ENCODE measurements at regions not wholly inside any gene's neighbourhood (a gene's known extent, or its start where the extent isn't known, plus 50 kb on each side); places are given as distances from the start of the nearest gene placed in this dataset.

DNA sequence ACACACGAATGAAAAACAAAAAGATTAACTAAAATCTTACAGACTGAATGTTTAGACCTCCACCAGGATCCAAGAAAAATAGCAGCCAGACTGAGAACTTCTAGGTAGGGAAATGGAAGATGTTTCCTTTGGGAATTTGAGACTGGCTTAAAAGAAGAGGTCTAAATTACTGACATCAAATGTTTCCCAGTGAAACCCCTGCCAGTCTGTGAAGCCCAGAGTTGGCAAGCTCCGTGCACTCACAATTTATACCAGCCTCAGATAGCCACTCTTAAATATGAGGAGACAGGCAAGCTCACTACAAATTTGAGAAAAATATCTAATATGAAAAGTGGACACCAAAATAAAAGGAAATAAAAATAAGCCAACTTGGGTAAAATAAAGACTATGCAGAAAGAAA, 700.5 kb upstream of the ZNF385D start:
- no peak for TF ChIP-seq KDM1A (IDR thresholded peaks at IDR 0.05; ENCODE audit: low read depth)
- TF ChIP-seq, protein P1, sequence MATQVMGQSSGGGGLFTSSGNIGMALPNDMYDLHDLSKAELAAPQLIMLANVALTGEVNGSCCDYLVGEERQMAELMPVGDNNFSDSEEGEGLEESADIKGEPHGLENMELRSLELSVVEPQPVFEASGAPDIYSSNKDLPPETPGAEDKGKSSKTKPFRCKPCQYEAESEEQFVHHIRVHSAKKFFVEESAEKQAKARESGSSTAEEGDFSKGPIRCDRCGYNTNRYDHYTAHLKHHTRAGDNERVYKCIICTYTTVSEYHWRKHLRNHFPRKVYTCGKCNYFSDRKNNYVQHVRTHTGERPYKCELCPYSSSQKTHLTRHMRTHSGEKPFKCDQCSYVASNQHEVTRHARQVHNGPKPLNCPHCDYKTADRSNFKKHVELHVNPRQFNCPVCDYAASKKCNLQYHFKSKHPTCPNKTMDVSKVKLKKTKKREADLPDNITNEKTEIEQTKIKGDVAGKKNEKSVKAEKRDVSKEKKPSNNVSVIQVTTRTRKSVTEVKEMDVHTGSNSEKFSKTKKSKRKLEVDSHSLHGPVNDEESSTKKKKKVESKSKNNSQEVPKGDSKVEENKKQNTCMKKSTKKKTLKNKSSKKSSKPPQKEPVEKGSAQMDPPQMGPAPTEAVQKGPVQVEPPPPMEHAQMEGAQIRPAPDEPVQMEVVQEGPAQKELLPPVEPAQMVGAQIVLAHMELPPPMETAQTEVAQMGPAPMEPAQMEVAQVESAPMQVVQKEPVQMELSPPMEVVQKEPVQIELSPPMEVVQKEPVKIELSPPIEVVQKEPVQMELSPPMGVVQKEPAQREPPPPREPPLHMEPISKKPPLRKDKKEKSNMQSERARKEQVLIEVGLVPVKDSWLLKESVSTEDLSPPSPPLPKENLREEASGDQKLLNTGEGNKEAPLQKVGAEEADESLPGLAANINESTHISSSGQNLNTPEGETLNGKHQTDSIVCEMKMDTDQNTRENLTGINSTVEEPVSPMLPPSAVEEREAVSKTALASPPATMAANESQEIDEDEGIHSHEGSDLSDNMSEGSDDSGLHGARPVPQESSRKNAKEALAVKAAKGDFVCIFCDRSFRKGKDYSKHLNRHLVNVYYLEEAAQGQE (IDR thresholded peaks at IDR 0.05) = no peak
- TF ChIP-seq, protein P2, sequence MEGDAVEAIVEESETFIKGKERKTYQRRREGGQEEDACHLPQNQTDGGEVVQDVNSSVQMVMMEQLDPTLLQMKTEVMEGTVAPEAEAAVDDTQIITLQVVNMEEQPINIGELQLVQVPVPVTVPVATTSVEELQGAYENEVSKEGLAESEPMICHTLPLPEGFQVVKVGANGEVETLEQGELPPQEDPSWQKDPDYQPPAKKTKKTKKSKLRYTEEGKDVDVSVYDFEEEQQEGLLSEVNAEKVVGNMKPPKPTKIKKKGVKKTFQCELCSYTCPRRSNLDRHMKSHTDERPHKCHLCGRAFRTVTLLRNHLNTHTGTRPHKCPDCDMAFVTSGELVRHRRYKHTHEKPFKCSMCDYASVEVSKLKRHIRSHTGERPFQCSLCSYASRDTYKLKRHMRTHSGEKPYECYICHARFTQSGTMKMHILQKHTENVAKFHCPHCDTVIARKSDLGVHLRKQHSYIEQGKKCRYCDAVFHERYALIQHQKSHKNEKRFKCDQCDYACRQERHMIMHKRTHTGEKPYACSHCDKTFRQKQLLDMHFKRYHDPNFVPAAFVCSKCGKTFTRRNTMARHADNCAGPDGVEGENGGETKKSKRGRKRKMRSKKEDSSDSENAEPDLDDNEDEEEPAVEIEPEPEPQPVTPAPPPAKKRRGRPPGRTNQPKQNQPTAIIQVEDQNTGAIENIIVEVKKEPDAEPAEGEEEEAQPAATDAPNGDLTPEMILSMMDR (IDR thresholded peaks at IDR 0.05) = no peak
- no peak for TF ChIP-seq ZFP36 (IDR thresholded peaks at IDR 0.05; ENCODE audit: borderline replicate concordance, partially characterized antibody)
- no peak for TF ChIP-seq POLR2AphosphoS2 (conservative IDR thresholded peaks at IDR 0.05; ENCODE audit: low read length)
- TF ChIP-seq POLR2A (IDR thresholded peaks at IDR 0.05; ENCODE audit: low read length) = no peak
